Frontal cortex (tissue), 3 donors: ENCODE measurements at regions not wholly inside any gene's neighbourhood (a gene's known extent, or its start where the extent isn't known, plus 50 kb on each side); places are given as distances from the start of the nearest gene placed in this dataset.
"Not testable (repeated sequence)": the region's sequence is repeated elsewhere in the genome, so short reads cannot be mapped to it uniquely, and the experiment has no call there.

Source experiments
- DNase-seq, 2 donors: peaks; one replicate each; pipeline ENCODE4 v3.0.0; 2012; ENCODE audit warnings: low spot score in 2 of 2
- FAIRE-seq: peaks from 2 replicates; lab custom pipeline; 2012; peaks lifted over from hg19 to GRCh38; lab: Jason Lieb, UNC
- donor health status: control.
- donor health status: control.
- donor health status: control.

DNA sequence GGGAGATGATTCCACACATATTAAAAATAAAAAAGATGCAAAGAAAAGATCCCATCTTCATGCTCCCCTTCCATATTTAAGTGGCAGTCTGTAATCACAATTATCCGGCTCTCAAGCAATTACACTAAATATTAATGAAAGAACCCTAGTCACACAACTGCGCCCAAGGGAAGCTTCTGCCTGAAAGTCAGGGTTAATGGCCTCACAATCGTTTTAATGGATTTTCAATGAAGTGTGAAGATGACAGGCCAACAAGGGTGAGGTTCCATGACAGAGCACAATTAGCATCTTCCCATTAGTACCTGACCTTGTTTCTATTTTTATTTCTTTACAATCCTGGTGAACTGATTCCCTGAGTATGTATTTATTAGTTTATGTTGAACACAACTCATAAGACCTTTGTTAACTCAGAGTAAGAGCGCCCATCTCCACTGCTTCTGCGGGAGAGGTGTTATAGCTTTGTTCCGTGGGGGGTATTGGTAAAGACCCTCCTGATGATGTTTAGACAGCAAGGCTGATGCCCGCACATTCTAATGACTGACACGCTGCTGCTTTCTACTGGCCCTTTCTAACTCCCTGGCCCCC is 80.9 kb downstream of the IER5 start:
- DNase-seq (no peak), FAIRE-seq (no peak)

GRCh38 chr1:181170194-181170593 is 81.7 kb downstream of the IER5 start:
- no peak for FAIRE-seq

DNA sequence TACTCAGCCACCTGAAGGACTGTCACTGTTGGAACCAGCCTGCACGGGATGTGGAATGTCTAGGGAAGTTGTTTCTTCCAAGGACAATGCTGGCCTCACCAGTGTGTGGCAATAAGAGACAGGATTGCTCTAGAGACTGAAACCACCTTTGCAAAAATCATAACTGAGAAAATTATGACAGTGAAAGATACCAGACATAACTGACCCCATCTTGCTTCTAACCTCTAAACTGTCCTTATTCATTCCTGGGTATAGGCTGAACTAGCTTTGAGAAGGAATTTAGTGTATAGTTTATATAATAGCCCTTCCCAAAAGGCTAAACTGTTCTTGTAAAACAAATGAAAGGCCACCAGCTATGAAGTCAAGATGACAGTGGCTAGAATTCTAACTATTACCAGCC is 83.6 kb downstream of the IER5 start:
- no peak for FAIRE-seq

More at GRCh38 chr1:181170194-181170593, 81.7 kb downstream of the IER5 start:
- DNase-seq: no peak

GRCh38 chr1:181173761-181174447 is 85.4 kb downstream of the IER5 start:
- FAIRE-seq: no peak
- DNase-seq: no peak

More for the DNA sequence above, 83.6 kb downstream of the IER5 start:
- no peak for DNase-seq

- FAIRE-seq: no peak
Observed at GRCh38 chr1:181174861-181175260, 86.4 kb downstream of the IER5 start.

DNA sequence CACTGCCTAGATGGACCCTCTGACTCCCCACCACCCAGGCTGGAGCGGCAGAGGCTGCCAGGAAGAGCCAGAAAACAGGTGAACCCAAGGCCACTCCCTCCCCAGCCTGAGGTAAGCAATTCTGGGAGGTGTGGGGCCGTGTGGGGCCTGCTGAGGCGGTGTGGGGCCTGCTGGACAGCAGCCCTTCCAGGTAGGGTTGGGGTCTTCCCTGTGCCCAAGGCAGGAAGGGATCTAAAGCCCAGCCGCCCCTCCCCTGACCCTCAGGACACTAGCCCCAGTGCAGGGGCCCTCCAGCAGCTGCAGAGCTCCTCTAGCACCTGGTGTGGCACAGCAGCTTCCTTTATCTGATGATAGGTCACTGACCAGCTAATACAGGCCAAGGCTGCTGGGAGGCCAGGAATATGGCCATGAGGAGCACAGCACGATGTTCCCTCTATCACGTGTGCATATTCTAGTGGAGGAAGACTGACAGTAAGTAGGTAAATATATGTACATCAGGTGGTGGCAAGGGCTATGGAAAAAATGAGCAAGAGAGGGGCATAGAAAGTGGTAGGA is 86.9 kb downstream of the IER5 start:
- no peak for DNase-seq
- FAIRE-seq: no peak

More at GRCh38 chr1:181174861-181175260, 86.4 kb downstream of the IER5 start:
- DNase-seq: no peak

DNA sequence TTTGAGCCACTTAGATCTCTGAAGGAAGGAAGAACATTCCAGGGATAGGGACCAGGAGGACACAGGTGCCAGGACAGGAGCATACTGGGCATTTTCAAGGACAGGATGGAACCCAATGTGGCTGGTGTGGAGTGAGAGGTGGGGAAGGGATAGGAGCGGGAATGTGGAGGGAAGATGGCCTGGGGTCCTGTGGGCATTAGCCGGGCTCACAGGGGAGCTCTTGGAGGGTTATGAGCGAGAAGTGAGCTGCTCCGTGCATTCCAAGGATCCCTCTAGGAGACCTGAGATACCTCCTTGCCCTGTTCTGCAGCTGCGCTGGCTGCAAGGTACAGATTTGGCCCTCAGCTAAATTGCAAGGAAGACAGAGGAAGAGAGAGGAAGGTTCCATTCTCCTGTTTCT is 87.5 kb downstream of the IER5 start:
- no peak for FAIRE-seq
- no peak for DNase-seq

DNA sequence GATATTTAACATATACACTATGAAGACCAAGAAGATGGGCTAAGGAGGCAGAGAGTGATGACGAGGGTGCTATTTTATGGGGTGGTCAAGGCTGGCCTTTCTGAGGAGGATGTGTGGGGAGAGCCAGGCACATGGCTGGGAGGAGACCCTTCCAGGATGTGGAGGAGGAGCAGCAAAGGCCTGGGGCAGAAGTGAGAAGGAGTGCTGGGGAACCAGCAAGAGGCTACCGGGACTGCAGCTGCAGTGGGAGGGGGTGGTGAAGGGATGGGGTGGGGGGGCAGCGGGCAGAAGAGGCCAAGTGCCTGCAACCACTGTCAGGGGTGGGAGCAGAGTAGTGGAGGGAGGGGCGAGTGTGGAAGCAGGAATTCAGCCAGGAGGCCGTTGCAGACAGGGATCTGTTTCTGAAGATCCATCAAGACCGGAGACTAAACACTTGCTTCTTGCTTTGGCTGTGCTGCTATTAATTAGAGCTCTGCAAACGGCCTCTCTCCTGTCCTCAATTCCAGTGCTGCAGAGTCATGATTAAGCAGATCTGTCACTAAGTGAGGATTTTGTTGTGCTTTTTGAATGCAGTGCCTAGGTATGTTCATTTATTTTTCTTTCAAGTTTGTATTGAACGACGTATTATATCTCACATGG is 89.9 kb downstream of the IER5 start:
- FAIRE-seq (no peak), DNase-seq (no peak)

DNA sequence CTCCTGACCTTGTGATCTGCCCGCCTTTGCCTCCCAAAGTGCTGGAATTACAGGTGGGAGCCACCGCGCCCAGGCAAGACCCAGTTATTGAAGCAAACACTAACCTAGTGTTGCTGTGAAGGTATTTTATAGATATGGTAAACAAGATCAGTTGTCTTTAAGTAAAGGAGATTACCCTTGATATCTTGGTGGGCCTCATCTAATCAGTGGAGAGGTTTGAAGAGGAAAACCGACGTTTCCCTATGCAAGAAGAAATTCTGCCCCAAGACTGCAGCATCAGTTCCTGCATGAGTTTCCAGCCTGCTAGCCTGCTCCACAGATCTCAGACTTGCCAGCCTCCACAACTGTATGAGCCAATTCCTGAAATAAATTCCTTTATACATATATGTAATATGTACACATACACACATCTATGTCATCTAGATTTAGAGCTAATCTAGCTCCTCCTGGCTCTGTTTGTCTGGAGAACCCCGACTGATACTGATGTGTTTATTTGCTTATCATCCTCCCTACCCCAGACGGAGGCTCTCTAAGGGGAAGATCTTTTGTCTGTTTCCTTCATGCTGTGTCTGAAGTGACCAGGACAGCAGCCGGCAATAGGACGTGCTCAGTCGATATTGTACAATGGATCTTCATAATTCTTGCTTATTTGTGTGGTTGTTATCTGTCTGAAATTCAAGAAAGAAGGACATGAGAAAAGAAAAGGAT is 90.9 kb downstream of the IER5 start:
- DNase-seq (no peak), FAIRE-seq (no peak)

- DNase-seq: peak in 1 of 2 donors; percentile 46
- FAIRE-seq: no peak
Observed at GRCh38 chr1:181179987-181180365, 91.5 kb downstream of the IER5 start.

GRCh38 chr1:181180407-181181031 is 92.0 kb downstream of the IER5 start:
- DNase-seq (no peak), FAIRE-seq (no peak)

DNA sequence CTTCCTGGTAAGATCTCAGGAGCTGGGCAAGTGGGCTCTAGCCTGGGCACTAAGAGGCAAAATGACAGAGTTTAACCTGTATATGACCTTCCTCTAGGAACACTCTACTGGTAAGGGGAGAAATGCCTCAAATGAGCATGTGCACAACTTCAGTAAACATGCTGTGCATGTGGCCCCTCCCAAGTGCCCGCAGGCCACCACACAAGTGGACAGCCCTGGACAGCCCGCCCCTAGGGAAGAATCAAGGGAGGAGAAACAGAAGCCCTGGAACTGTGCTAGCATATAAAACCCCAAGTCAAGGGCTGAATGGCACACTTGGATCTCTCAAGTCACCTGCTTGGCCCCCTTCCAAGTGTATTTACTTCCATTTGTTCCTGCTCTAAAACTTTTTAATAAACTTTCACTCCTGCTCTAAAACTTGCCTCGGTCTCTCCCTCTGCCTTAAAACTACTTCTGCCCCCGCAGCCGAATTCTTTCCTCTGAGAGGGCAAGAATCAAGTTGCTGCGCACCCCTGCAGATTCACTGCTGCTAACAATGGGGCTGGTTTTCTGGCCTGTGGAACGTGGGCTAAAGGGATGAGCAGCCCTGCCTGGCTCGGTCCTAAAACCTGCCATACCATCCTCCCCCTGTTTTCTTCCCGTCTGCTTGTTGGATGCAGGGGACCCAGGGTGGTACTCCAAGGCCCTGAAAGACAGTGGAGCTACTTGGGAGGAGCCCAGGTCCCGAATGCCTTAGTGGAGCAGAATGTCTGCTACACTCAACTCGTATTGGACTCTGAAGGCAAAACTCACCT is 93.5 kb downstream of the IER5 start:
- DNase-seq: no peak
- no peak for FAIRE-seq

DNA sequence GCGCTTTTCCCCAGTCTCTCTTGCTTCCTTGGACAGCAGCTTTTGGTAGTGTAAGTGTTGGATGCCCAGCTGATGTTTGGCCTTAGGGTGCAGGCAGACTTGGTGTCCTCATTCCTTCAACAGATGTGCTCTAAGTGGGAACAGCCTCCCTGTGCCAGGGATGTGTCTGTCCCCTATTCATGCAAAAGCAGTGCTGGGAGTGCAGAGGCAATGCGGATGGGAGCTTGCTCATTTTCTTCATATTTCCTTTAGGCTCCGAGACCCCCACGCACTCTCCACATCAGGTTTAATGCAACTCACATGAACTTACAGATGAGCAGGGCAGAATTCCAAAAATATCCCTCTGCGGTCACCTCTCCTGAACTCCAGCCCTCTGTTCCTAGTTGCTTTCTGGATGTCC is 96.1 kb downstream of the IER5 start:
- DNase-seq (no peak), FAIRE-seq (no peak)

DNA sequence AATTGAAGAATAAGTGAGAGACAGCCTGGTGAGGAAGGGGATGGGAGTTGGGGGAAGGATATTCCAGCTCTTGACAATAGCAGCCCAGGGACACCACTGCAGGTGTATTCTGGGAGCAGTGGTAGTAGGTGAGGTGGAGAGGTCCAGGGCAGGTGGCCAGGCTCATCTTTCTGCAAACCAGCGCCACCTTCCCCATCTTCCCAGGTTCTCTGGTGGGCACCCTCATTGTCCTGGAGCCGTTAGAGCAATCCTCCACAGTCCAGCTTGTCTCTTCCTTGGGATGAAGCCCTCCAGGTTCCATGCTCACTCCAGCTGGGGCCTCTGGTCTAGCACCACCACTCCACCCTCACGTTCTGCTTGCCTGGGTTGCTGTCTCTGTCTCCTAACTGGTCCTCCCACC is 97.0 kb downstream of the IER5 start:
- no peak for DNase-seq
- no peak for FAIRE-seq

- not testable (repeated sequence) for DNase-seq, FAIRE-seq
Observed at GRCh38 chr1:181186133-181186532, 97.6 kb downstream of the IER5 start.

- no peak for FAIRE-seq
Observed at GRCh38 chr1:181187337-181188126, 99.0 kb downstream of the IER5 start.

DNA sequence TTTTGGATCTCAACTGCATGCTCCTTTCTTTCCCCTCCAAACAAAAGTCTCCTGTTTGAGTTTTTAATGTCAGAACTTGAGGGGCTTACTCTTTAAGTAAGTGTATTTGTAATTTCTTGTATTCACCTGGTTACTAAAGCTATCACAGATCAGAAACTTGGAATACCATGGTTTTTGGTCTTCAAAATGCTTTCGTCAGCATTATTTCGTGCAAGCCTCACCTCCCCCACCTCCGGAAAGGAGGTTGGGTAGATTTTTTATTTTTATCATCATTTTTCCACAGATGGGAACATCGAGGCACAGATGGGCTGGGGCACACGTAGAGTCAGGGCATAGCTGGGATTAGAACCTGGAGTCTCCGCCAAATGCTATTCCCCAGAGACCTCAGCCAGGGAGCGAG is 100.7 kb downstream of the IER5 start:
- no peak for FAIRE-seq

More at GRCh38 chr1:181187337-181188126, 99.0 kb downstream of the IER5 start:
- DNase-seq: no peak

GRCh38 chr1:181189691-181190363 is 101.3 kb downstream of the IER5 start:
- DNase-seq (peak; percentile 65 to 80), FAIRE-seq (no peak)

More for the DNA sequence above, 100.7 kb downstream of the IER5 start:
- DNase-seq: no peak
